Breast epithelium (tissue), 4 donors: ENCODE measurements at regions not wholly inside any gene's neighbourhood (a gene's known extent, or its start where the extent isn't known, plus 50 kb on each side); places are given as distances from the start of the nearest gene placed in this dataset.

Experiments
- DNase-seq, 2 donors: peaks; one replicate each; pipeline ENCODE4 v3.0.0-alpha.2; 2019; ENCODE audit warnings: low spot score in 2 of 2
- H3K27ac ChIP-seq, 2 donors: fragments of 200-600 bp; sonication (generic) in 1 of 2; one replicate each; pipeline ENCODE4 v1.5.1; 2016 to 2019; ENCODE audit warnings: mild to moderate bottlenecking in 1 of 2
- H3K27me3 ChIP-seq, 2 donors: fragments of 200-600 bp; sonication (generic) in 1 of 2; one replicate each; pipeline versions ENCODE4 v1.5.1 to v1.6.0; 2017 to 2019; ENCODE audit warnings: control low read depth in 1 of 2, mild to moderate bottlenecking in 1 of 2
- H3K36me3 ChIP-seq: fragments of 200-600 bp; one replicate; pipeline ENCODE4 v1.5.1; 2019
- H3K4me1 ChIP-seq, 2 donors: fragments of 200-600 bp; sonication (generic); one replicate each; pipeline ENCODE4 v1.5.1; 2016 to 2019; ENCODE audit warnings: control low read depth in 1 of 2
- H3K4me3 ChIP-seq, 3 donors: fragments of 200-600 bp; sonication (generic); 1 replicate in 2 of 3; 2 replicates in 1 of 3; pipeline ENCODE4 v1.5.1; 2016 to 2019; ENCODE audit warnings: mild to moderate bottlenecking in 3 of 3, moderate library complexity in 2 of 3
- H3K9me3 ChIP-seq, 2 donors: fragments of 200-600 bp; sonication (generic) in 1 of 2; one replicate each; pipeline ENCODE4 v1.5.1; 2016 to 2019; ENCODE audit warnings: control low read depth in 1 of 2
- POLR2A ChIP-seq: fragments of 450-650 bp; IDR thresholded peaks from one replicate; pipeline ENCODE4 v1.6.1; 2016; ENCODE audit warnings: antibody characterized with exemption, mild to moderate bottlenecking, moderate library complexity
- POLR2AphosphoS5 ChIP-seq, 3 donors: sonication (generic); formaldehyde crosslinking; IDR thresholded peaks; one replicate each; pipeline ENCODE4 v1.6.1; 2017; ENCODE audit warnings: antibody characterized with exemption in 3 of 3
- intact Hi-C: fragments of 100-400 bp; cut with DNase I; formaldehyde crosslinking; loops from one replicate; pipeline ENCODE4 v1.15.1; 2023; ENCODE audit warnings: low total_unique reads
- TF ChIP-seq, protein P1 (sequence below), 3 donors: fragments of 450-650 bp; IDR thresholded peaks; one replicate each; pipeline ENCODE4 v1.5.1; 2016 to 2017; ENCODE audit warnings: antibody characterized with exemption in 3 of 3, mild to moderate bottlenecking in 3 of 3, moderate library complexity in 3 of 3

DNA sequence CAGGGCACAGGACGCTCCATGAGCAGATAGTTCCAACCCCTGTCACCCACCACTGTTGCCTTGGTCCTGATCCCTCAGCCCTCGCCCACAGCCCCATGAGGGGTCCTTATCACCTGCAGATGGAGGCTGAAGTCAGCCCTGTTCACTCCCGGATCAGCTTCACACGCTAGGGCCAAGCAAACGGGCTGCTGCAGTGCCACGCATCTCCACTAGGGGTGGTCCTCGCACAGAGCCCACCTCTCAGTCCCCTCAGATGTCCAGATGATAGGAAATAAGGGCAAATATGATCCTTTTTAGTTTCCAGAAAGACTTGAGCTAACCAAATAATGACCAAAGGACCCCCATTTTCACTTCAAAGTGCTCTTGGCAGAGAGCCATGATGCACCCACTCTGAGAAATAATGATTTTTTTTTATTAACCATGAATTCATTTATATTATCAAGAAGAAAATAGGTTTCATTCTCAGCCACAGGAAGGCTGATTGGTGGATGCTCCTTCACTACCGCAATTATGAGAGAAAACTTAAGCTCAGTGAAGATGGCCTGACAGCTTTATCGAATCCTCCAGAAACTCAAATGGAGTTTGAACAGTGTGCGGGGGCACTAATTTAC, 71.9 kb upstream of the KLHL29 start:
- TF ChIP-seq POLR2AphosphoS5 (IDR thresholded peaks at IDR 0.05) (no peak), POLR2A (no peak)
- TF ChIP-seq, protein P1, sequence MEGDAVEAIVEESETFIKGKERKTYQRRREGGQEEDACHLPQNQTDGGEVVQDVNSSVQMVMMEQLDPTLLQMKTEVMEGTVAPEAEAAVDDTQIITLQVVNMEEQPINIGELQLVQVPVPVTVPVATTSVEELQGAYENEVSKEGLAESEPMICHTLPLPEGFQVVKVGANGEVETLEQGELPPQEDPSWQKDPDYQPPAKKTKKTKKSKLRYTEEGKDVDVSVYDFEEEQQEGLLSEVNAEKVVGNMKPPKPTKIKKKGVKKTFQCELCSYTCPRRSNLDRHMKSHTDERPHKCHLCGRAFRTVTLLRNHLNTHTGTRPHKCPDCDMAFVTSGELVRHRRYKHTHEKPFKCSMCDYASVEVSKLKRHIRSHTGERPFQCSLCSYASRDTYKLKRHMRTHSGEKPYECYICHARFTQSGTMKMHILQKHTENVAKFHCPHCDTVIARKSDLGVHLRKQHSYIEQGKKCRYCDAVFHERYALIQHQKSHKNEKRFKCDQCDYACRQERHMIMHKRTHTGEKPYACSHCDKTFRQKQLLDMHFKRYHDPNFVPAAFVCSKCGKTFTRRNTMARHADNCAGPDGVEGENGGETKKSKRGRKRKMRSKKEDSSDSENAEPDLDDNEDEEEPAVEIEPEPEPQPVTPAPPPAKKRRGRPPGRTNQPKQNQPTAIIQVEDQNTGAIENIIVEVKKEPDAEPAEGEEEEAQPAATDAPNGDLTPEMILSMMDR (IDR thresholded peaks at IDR 0.05), result no peak
- Histone ChIP-seq H3K27ac (no peak overlapping the region), H3K9me3 (no peaks in the 10 kb centered on the region), H3K36me3 (no peaks in the 10 kb centered on the region), H3K27me3 (no peaks in the 10 kb centered on the region), H3K4me3 (no peak overlapping the region), H3K4me1 (no peaks in the 10 kb centered on the region)
- DNase-seq, result no peak
- intact Hi-C loops, result no loop called here

DNA sequence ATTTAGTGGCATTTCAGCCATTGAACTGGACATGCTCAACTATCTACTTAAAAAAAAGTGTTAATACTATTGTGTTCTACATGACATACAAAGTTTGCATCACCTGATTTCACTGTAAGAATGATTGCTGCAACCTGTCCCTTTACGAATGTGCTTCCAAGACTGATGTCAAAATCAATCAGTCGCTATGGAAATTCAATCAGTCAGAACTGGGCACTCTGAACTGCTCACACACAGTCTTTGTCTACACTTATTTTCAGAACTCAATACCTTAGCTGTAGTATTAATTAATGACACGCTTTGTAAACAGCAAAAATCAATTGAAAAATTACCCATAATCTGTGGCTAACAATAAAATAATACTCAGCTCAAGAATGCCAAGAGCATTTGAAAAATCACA, 70.3 kb upstream of the KLHL29 start:
- TF ChIP-seq POLR2AphosphoS5 (IDR thresholded peaks at IDR 0.05) (no peak), POLR2A (no peak)
- TF ChIP-seq, protein P1 (IDR thresholded peaks at IDR 0.05), result no peak
- Histone ChIP-seq H3K4me1 (no peaks in the 10 kb centered on the region), H3K9me3 (no peaks in the 10 kb centered on the region), H3K4me3 (no peak overlapping the region), H3K27ac (no peak overlapping the region), H3K36me3 (no peaks in the 10 kb centered on the region), H3K27me3 (no peaks in the 10 kb centered on the region)
- no peak for DNase-seq
- intact Hi-C loops, result no loop called here

DNA sequence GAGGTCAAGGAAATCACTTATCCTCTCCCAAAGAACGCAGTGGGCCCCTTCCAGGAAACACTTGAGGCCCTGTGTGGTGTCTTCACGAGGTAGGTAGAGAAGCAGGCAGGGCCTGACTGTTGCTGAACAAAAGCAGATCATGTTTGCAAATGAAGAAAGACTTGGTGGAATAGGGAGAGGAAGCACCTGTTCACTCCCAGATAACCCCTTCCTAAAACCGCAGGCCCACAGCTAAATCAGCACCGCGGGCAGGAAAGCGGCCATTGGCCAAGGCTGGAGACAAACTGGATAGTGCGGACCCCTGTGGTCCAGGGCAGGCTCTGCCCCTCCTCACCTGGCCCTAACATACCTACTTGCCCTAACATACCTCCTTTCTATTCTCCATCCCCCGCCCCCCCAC, 64.9 kb upstream of the KLHL29 start:
- no peak for DNase-seq
- TF ChIP-seq POLR2A, result no peak
- TF ChIP-seq POLR2AphosphoS5 (IDR thresholded peaks at IDR 0.05), result no peak
- TF ChIP-seq, protein P1 (IDR thresholded peaks at IDR 0.05), result no peak
- no peak overlapping the region for H3K27ac ChIP-seq
- no peaks in the 10 kb centered on the region for H3K27me3 ChIP-seq
- H3K36me3 ChIP-seq, result no peaks in the 10 kb centered on the region
- H3K9me3 ChIP-seq, result no peaks in the 10 kb centered on the region
- H3K4me3 ChIP-seq, result no peak overlapping the region
- intact Hi-C loops, result no loop called here
- no peaks in the 10 kb centered on the region for H3K4me1 ChIP-seq

DNA sequence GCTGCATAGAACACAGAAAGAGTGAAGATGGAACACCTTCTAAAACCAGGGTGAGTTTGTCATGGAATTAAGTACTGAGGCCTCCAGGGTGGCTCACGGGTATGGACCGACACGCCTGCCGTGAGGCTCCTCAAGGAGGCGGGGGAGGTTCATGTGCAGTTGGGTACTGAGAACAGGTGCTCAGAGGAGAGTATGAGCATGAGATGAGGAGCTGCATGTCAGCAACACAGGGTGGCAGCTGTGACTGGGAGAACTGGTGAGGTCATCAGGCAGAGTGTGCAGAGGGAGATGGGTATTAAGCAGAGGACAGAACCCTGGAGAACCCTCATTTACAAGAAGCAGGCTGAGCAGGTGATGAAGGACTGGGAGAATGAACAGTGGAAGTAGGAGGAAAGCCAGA, 63.2 kb upstream of the KLHL29 start:
- H3K36me3 ChIP-seq, result no peaks in the 10 kb centered on the region
- DNase-seq, result no peak
- no peaks in the 10 kb centered on the region for H3K9me3 ChIP-seq
- no peak overlapping the region for H3K4me3 ChIP-seq
- H3K27ac ChIP-seq, result no peak overlapping the region
- H3K27me3 ChIP-seq, result no peaks in the 10 kb centered on the region
- no peaks in the 10 kb centered on the region for H3K4me1 ChIP-seq
- intact Hi-C loops, result no loop called here
- TF ChIP-seq POLR2A (no peak), POLR2AphosphoS5 (IDR thresholded peaks at IDR 0.05) (no peak)
- TF ChIP-seq, protein P1 (IDR thresholded peaks at IDR 0.05), result no peak

DNA sequence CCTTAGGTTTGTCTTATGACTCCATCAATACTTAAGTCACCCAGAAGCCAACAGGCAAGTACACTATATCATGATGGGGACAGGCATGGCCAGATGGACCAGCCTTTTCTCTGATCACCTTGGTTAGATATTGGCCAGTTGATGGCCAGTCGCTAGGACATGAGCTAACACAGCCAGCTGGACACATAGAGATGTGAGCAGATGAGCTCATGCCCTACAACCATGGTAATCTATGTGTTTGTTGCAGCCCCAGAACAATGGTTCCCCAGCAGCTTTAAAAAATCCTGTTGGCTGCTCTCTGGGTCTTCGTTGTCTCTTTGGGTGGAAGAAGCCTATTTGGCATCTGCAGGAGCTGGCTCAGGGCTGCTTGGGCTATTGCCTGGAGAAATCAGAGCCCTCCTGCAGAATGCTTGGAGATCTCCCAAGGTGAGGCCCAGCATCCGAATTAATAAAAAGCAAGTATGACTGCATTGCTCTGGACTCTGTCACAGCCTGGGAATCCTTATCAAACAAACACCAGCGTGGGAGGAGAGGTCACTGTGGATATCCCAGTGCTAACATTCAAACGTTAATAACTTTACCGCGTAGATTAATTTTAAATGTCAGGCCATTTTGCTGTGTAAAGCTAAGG, 62.3 kb upstream of the KLHL29 start:
- H3K9me3 ChIP-seq, result no peaks in the 10 kb centered on the region
- no peaks in the 10 kb centered on the region for H3K36me3 ChIP-seq
- H3K27ac ChIP-seq, result no peak overlapping the region
- H3K27me3 ChIP-seq, result no peaks in the 10 kb centered on the region
- no peak overlapping the region for H3K4me3 ChIP-seq
- TF ChIP-seq, protein P1 (IDR thresholded peaks at IDR 0.05), result no peak
- no peak for TF ChIP-seq POLR2A
- TF ChIP-seq POLR2AphosphoS5 (IDR thresholded peaks at IDR 0.05), result no peak
- no peaks in the 10 kb centered on the region for H3K4me1 ChIP-seq
- no peak for DNase-seq
- intact Hi-C loops, result no loop called here
